ENCODE measurements at regions not wholly inside any gene's neighbourhood (a gene's known extent, or its start where the extent isn't known, plus 50 kb on each side); places are given as distances from the start of the nearest gene placed in this dataset.

DNA sequence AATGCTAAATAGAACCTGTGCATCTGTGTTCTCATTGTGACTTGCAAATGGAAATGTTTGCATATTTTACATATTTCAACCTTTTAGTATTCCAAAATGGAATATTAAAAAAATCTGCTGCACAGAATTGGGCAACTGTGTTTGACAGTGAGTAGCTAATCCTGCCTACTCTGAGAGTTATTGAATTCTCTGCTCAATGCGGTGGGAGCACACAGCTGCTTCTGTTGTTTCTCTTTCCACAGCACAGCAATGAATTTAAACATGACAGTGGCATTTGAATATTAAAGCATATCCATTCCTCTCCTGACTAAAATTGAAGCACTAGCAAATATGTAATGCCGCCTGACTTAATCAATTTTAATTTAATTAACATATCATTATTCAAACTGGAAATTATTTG, 366.6 kb downstream of the GASK1B start:
- H3K9me3 ChIP-seq, result no peaks in the 10 kb centered on the region
- H3K27me3 ChIP-seq, result no peaks in the 10 kb centered on the region
- TF ChIP-seq CTCF (IDR thresholded peaks at IDR 0.05 in 4 of 5, conservative IDR thresholded peaks at IDR 0.05 in 1 of 5) (no peak), POLR2A (IDR thresholded peaks at IDR 0.05) (no peak)
- intact Hi-C loops (cut with DNase I; ENCODE audit: low total_unique reads) (no loop called here), in situ Hi-C loops (cut with MboI; ENCODE audit: low sequenced_read_pairs in 4 of 4) (no loop called here)
- ATAC-seq, result no peak
- H3K27ac ChIP-seq, result no peak overlapping the region
- H3K4me1 ChIP-seq, result no peaks in the 10 kb centered on the region
- no peaks in the 10 kb centered on the region for H3K36me3 ChIP-seq
- no peak for DNase-seq
- H3K4me3 ChIP-seq, result no peak overlapping the region

DNA sequence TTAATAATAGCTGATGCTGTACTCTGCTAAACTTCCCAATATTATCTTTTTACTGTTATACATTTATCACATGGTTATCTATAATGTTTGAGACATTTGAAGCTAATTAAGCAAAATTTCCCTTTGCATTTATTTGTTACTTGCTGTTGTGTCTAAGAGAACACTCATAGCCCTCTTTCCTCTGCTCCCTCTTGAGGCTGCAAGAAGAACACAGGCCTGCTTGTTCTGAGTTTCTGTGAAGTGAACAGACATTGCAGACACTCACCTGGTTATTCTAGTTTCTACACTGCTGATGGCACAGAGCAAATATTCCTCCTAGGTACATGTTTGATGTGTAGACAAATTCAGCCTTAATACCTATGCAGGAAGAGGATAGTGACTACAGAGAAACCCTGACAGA, 367.8 kb downstream of the GASK1B start:
- DNase-seq (no peak), ATAC-seq (no peak)
- Histone ChIP-seq H3K27me3 (no peaks in the 10 kb centered on the region), H3K4me3 (no peak overlapping the region), H3K27ac (no peak overlapping the region), H3K9me3 (no peaks in the 10 kb centered on the region), H3K4me1 (no peaks in the 10 kb centered on the region), H3K36me3 (no peaks in the 10 kb centered on the region)
- TF ChIP-seq CTCF (IDR thresholded peaks at IDR 0.05 in 4 of 5, conservative IDR thresholded peaks at IDR 0.05 in 1 of 5), result no peak
- no peak for TF ChIP-seq POLR2A (IDR thresholded peaks at IDR 0.05)
- in situ Hi-C loops (cut with MboI; ENCODE audit: low sequenced_read_pairs in 4 of 4), result no loop called here
- intact Hi-C loops (cut with DNase I; ENCODE audit: low total_unique reads), result no loop called here

DNA sequence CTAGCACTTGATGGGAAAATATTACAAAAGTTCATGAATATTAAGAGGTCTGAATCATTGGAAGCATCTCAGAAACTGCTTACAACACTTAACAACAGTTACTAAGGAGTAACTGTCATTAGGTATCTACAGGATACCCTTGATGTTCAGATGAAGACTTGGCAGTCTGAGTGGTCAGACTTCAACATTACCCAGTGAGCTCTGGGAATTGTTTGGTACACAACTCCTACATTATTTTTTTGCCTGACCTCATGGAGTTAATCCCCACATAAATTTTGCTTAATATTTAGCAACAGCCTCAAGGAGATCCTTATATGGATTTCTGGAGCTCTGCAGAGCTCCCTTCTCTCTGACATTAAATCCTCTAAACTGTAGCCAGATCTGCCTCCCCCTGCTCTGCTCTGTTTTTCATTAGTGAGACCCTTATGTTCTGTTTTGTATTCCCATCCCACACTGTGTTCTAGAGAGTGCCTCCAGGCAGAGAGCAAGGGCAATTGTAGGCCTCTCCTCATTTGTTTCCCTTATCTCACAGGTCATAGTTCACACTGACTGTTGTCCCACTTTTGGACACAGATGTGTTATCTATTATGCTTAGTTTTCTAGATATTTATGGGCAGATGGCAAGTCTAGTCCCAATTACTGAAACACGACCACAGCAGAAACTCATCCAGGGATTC, 368.8 kb downstream of the GASK1B start:
- no peak for DNase-seq
- Histone ChIP-seq H3K4me1 (no peaks in the 10 kb centered on the region), H3K36me3 (no peaks in the 10 kb centered on the region), H3K27ac (no peak overlapping the region), H3K4me3 (no peak overlapping the region), H3K27me3 (no peaks in the 10 kb centered on the region), H3K9me3 (no peaks in the 10 kb centered on the region)
- in situ Hi-C loops (cut with MboI; ENCODE audit: low sequenced_read_pairs in 4 of 4), result no loop called here
- TF ChIP-seq CTCF (IDR thresholded peaks at IDR 0.05 in 4 of 5, conservative IDR thresholded peaks at IDR 0.05 in 1 of 5) (no peak), POLR2A (IDR thresholded peaks at IDR 0.05) (no peak)
- ATAC-seq, result no peak
- intact Hi-C loops (cut with DNase I; ENCODE audit: low total_unique reads), result no loop called here

DNA sequence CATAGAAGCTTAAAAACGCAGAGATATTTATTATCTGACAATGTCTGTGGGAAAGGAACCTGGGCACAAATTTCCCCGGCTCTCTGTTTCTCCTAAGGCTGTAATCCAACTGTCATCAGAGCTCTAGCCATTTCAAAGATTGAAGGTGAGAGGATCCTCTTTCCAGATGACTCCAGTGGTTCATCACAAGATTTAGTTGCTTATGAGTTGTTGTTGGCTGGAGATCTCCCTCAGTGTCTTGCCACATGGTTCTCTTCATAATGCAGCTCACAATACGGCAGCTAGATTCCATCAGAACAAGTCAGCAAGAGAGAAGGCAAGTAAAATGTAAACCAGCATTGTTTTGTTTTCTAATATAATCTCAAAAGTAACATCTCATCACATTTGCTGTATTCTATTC, 369.4 kb downstream of the GASK1B start:
- no peak for TF ChIP-seq POLR2A (IDR thresholded peaks at IDR 0.05)
- TF ChIP-seq CTCF (IDR thresholded peaks at IDR 0.05 in 4 of 5, conservative IDR thresholded peaks at IDR 0.05 in 1 of 5), result no peak
- in situ Hi-C loops (cut with MboI; ENCODE audit: low sequenced_read_pairs in 4 of 4), result no loop called here
- Histone ChIP-seq H3K9me3 (no peaks in the 10 kb centered on the region), H3K27ac (no peak overlapping the region), H3K4me3 (no peak overlapping the region), H3K27me3 (no peaks in the 10 kb centered on the region), H3K36me3 (no peaks in the 10 kb centered on the region), H3K4me1 (no peaks in the 10 kb centered on the region)
- ATAC-seq (no peak), DNase-seq (no peak)
- intact Hi-C loops (cut with DNase I; ENCODE audit: low total_unique reads), result no loop called here

DNA sequence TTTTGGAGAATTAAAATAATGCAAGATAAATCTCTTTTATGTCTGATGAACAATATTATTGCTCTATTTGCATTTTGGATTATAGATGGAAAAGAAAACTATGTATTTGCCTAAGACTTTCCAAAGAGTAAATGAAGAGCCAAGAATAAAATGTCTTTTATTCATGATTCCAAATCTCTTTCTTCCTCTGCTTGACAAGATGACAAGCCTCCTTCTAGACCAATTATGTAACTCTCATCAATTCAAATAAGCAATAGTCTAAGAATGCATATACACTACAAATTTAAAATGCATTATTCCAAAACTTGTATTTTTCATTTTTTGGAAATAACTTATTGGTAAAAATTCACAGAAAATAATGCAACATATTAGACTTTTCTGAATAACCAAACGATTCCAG, 377.3 kb downstream of the GASK1B start:
- Histone ChIP-seq H3K27ac (no peak overlapping the region), H3K27me3 (no peaks in the 10 kb centered on the region), H3K36me3 (no peaks in the 10 kb centered on the region), H3K4me3 (no peak overlapping the region), H3K4me1 (no peaks in the 10 kb centered on the region), H3K9me3 (no peaks in the 10 kb centered on the region)
- TF ChIP-seq CTCF (IDR thresholded peaks at IDR 0.05 in 4 of 5, conservative IDR thresholded peaks at IDR 0.05 in 1 of 5), result no peak
- no peak for TF ChIP-seq POLR2A (IDR thresholded peaks at IDR 0.05)
- in situ Hi-C loops (cut with MboI; ENCODE audit: low sequenced_read_pairs in 4 of 4), result no loop called here
- no peak for ATAC-seq
- DNase-seq, result no peak
- intact Hi-C loops (cut with DNase I; ENCODE audit: low total_unique reads), result no loop called here
